GM20000 (cell line): ENCODE measurements at regions not wholly inside any gene's neighbourhood (a gene's known extent, or its start where the extent isn't known, plus 50 kb on each side); places are given as distances from the start of the nearest gene placed in this dataset.

Source experiments
- DNase-seq: peaks from one replicate; pipeline ENCODE4 v3.0.0; 2012; ENCODE audit warnings: low spot score
- CTCF ChIP-seq: IDR thresholded peaks from 2 replicates; pipeline ENCODE4 v1.5.1; 2012; ENCODE audit warnings: mild to moderate bottlenecking, control low read depth; ENCODE audit errors: extremely low read depth, missing control alignments

- TF ChIP-seq CTCF: no peak
- no peak for DNase-seq
Measured at GRCh38 chr2:125681976-125682805, 973.8 kb upstream of the GYPC start.

GRCh38 chr2:125684256-125684655 lies 971.7 kb upstream of the GYPC start:
- DNase-seq: no peak
- no peak for TF ChIP-seq CTCF

GRCh38 chr2:125684932-125685331 lies 971.0 kb upstream of the GYPC start:
- DNase-seq: no peak
- TF ChIP-seq CTCF: no peak

- TF ChIP-seq CTCF: no peak
- no peak for DNase-seq
Measured at GRCh38 chr2:125696560-125696959, 959.4 kb upstream of the GYPC start.

GRCh38 chr2:125698280-125698679 lies 957.7 kb upstream of the GYPC start:
- DNase-seq: no peak
- TF ChIP-seq CTCF: no peak

- DNase-seq: no peak
- no peak for TF ChIP-seq CTCF
Measured at GRCh38 chr2:125701070-125701469, 954.9 kb upstream of the GYPC start.

GRCh38 chr2:125707611-125708010 lies 948.3 kb upstream of the GYPC start:
- no peak for DNase-seq

More at GRCh38 chr2:125707611-125708010, 948.3 kb upstream of the GYPC start:
- TF ChIP-seq CTCF: no peak
